Nephron progenitor cell (in vitro differentiated cells): ENCODE measurements at regions not wholly inside any gene's neighbourhood (a gene's known extent, or its start where the extent isn't known, plus 50 kb on each side); places are given as distances from the start of the nearest gene placed in this dataset.

ENCODE experiments used
- DNase-seq: peaks from one replicate; pipeline ENCODE4 v3.0.0; 2021
- H3K27ac Mint-ChIP-seq: 2 replicates; pipeline ENCODE4 v1.8.0; 2021; ENCODE audit warnings: mild to moderate bottlenecking, moderate library complexity, mixed read lengths
- H3K27me3 Mint-ChIP-seq: 2 replicates; pipeline ENCODE4 v1.8.0; 2021; ENCODE audit warnings: mild to moderate bottlenecking, low read depth, mixed read lengths; ENCODE audit not compliant: poor library complexity
- H3K36me3 Mint-ChIP-seq: 2 replicates; pipeline ENCODE4 v1.8.0; 2021; ENCODE audit warnings: low read depth, mixed read lengths
- H3K4me1 Mint-ChIP-seq: 2 replicates; pipeline ENCODE4 v1.8.0; 2021; ENCODE audit warnings: mixed read lengths
- H3K4me3 Mint-ChIP-seq: 2 replicates; pipeline ENCODE4 v1.8.0; 2021; ENCODE audit warnings: mild to moderate bottlenecking, moderate library complexity, mixed read lengths
- H3K9me3 Mint-ChIP-seq: 2 replicates; pipeline ENCODE4 v1.8.0; 2021; ENCODE audit warnings: mild to moderate bottlenecking, moderate library complexity, mixed read lengths
- TF ChIP-seq, protein P1 (sequence below): fragments of 200-600 bp; sonication (generic); IDR thresholded peaks from 2 replicates; pipeline ENCODE4 v1.5.0; 2021; ENCODE audit warnings: antibody characterized with exemption

DNA sequence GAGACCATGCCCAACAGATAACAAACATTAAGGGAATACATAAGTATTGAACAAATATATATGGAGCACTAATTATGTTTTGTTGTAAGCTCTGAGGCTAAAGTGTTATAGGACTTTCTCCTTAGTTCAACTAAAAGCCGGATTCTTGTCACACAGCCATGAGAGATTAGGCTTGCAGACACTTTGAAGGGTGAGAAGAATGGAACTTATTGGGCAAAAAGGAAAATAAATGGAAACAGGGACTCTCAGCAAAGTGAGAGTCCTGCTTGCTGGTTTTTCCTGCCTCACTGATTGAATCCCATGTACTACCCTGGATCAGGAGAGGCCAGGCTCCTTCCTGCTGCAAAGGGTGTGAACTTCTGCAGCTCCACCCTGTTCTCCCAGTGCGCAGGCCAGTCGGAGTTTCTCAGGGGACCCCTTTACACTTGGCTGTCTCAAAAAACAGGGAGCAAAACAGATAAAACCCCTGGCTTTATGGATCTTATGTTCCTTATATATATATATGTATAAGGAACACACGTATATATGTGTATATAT, 77.1 kb upstream of the FUT8 start:
- Mint-ChIP-seq H3K4me3 (no peak overlapping the region), H3K4me1 (peaks cover 17% of the 10 kb centered on the region), H3K9me3 (no peaks in the 10 kb centered on the region), H3K27me3 (peaks cover 26% of the 10 kb centered on the region), H3K27ac (no peak overlapping the region), H3K36me3 (no peaks in the 10 kb centered on the region)
- no peak for DNase-seq
- TF ChIP-seq, protein P1, sequence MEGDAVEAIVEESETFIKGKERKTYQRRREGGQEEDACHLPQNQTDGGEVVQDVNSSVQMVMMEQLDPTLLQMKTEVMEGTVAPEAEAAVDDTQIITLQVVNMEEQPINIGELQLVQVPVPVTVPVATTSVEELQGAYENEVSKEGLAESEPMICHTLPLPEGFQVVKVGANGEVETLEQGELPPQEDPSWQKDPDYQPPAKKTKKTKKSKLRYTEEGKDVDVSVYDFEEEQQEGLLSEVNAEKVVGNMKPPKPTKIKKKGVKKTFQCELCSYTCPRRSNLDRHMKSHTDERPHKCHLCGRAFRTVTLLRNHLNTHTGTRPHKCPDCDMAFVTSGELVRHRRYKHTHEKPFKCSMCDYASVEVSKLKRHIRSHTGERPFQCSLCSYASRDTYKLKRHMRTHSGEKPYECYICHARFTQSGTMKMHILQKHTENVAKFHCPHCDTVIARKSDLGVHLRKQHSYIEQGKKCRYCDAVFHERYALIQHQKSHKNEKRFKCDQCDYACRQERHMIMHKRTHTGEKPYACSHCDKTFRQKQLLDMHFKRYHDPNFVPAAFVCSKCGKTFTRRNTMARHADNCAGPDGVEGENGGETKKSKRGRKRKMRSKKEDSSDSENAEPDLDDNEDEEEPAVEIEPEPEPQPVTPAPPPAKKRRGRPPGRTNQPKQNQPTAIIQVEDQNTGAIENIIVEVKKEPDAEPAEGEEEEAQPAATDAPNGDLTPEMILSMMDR = no peak

DNA sequence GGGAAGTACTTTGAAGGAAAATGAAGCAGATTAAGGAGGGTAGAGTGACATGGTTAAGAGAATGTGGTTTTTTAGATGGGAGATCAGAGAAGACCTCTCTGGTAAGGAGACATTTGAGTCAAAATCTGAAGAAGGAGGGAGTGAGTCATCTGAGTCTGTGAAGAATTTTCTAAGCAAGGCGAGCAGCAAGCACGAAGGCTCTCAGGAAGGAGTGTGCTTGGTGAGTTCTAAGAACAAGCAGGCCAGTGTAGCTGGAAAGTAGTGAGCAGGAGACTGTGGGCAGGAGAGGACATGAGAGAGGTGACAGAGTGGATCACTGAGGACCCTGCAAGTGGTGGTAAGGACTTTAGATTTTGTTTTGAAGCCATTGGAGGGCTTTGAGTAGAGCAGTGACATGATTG, 76.3 kb upstream of the FUT8 start:
- TF ChIP-seq, protein P1 = no peak
- H3K36me3 Mint-ChIP-seq = no peaks in the 10 kb centered on the region
- H3K9me3 Mint-ChIP-seq = no peaks in the 10 kb centered on the region
- no peak for DNase-seq
- H3K27ac Mint-ChIP-seq = no peak overlapping the region
- peaks cover 17% of the 10 kb centered on the region for H3K4me1 Mint-ChIP-seq
- H3K27me3 Mint-ChIP-seq = peaks cover 26% of the 10 kb centered on the region
- H3K4me3 Mint-ChIP-seq = no peak overlapping the region

DNA sequence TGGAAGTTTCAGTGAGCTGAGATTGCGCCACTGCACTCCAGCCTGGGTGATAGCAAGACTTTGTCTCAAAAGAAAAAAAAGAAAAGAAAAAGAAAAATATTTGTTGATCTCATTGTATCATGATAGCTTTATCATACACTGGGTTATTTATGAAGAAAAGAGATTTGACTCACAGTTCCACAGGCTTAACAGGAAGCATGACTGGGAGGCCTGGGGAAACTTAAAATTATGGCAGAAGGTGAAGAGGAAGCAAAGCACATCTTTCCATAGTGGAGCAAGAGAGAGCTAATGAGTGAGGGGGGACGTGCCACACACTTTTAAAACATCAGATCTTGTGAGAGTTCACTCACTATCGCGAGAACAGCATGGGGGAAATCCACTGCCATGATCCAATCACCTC, 72.7 kb upstream of the FUT8 start:
- Mint-ChIP-seq H3K27me3 (peaks cover 23% of the 10 kb centered on the region), H3K4me3 (no peak overlapping the region), H3K9me3 (no peaks in the 10 kb centered on the region), H3K4me1 (peaks cover 6% of the 10 kb centered on the region), H3K36me3 (no peaks in the 10 kb centered on the region), H3K27ac (peak overlapping the region; percentile 19)
- no peak for DNase-seq
- TF ChIP-seq, protein P1 = no peak

DNA sequence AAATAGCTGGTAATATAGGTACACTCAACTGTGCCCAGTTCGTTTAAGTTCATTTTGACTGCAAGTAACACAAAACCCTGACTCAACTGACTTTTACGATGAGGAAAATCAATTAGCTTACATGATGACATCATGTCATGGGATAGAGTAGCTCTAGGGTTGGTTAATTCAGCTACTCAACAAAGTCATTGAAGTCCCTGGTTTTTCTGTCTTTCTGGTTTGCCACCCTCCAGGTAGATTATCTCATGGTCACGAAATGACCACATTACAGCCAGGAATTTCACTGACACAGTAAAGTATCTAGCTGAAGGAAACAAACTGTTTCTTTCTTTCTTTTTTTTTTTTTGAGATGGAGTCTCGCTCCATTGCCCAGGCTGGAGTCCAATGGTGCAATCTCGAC, 68.5 kb upstream of the FUT8 start:
- Mint-ChIP-seq H3K36me3 (no peaks in the 10 kb centered on the region), H3K27me3 (peaks cover 17% of the 10 kb centered on the region), H3K27ac (no peak overlapping the region), H3K9me3 (no peaks in the 10 kb centered on the region), H3K4me3 (no peak overlapping the region), H3K4me1 (no peaks in the 10 kb centered on the region)
- no peak for DNase-seq
- TF ChIP-seq, protein P1 = no peak

DNA sequence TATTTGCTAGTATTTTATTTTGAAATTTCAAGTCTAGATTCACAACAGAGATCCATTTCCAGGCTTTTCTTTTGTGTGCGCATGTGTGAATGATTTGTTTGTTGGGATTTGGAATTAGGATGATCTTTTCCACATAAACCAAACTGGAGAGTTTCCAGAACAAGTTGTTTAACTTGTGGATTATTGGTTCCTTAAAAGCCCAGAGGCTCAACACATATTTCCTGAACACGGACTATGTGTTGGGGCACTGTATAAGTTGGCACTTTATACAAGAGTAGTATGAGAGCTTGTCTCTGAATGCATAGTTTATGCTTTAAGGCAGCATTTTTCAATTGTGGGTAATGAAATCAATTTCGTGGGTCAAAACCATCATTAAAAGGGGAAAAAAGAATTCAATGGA, 67.3 kb upstream of the FUT8 start:
- Mint-ChIP-seq H3K9me3 (no peaks in the 10 kb centered on the region), H3K27me3 (peaks cover 10% of the 10 kb centered on the region), H3K27ac (no peak overlapping the region), H3K4me3 (no peak overlapping the region), H3K4me1 (no peaks in the 10 kb centered on the region), H3K36me3 (no peaks in the 10 kb centered on the region)
- DNase-seq = no peak
- TF ChIP-seq, protein P1 = no peak

DNA sequence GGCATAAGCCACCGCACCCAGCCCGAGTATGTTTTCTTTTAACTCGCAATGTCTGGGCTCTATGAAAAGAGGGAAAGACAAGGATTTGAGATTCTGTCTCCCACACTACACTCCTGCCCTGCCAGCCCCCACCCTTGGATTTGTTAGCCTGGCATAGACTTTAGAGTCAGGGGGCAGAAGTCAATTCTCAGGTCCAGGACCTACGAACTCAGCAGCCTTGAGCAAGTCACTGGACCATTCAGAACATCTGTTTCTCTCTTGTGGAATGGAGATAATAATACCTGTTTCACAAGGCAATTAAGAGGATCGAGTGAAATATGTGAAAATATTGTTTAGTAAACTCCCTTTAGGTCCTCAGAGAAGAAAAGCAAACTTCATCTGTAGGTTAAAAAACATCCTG, 66.1 kb upstream of the FUT8 start:
- Mint-ChIP-seq H3K27ac (no peak overlapping the region), H3K36me3 (no peaks in the 10 kb centered on the region), H3K27me3 (peaks cover 7% of the 10 kb centered on the region), H3K4me3 (no peak overlapping the region), H3K4me1 (no peaks in the 10 kb centered on the region), H3K9me3 (no peaks in the 10 kb centered on the region)
- no peak for DNase-seq
- TF ChIP-seq, protein P1 = no peak
